AG08395 (cell line): ENCODE measurements at regions not wholly inside any gene's neighbourhood (a gene's known extent, or its start where the extent isn't known, plus 50 kb on each side); places are given as distances from the start of the nearest gene placed in this dataset.

ENCODE experiments used
- DNase-seq: peaks from one replicate; pipeline ENCODE4 v3.0.0; 2012; ENCODE audit warnings: mixed read lengths, low spot score

DNA sequence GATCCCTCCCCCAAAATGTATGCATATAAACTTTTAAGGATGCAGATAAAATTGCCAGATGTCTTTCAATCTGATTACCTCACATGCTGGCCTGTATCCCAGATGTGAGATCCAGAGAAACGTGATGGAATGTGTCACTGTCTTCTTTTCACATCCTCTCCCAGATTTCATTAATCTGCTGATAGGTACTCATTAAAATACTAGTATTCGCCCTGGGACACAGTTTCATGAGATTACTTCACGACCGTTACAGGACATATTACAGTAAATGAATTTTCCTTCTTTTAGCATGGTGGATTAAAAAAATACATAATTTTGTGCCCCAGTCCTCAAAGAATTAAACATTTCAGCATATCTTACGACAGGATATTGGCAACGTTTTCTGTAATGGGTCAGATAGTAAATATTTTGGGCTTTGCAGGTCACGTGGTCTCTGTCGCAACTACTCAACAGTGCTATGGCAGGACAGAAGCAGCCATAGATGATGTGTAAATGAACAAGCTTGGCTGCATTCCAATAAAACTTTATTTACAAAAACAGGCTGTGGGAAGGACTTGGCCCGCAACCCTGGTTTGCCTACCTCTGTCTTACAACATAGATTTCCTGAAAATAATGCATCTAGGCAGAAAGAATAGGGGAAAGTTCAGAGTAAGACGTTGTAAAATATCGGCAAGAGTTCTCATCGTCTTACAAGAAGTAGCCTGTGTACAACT is 156.0 kb upstream of the DIO3 start:
- DNase-seq: no peak

DNA sequence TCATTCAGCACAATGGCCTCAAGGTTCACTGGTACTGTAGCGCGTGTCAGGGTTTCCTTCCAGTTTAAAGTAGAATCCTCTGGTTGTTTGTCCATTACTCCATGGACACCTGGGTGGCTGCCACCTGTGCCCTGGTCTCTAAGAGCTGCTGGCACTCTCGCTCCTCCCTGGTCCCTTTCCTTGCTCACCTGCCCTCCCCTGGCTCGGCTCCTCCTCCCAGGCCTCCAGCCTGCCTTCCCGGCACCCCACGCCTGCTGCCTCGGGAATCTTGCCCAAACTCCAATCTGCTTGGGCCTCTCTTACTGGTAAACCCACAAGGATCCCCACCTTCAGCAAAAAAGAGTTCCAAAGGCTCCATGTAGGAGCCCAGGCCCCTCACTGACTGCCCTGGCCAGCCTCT is 154.4 kb upstream of the DIO3 start:
- DNase-seq: no peak

DNA sequence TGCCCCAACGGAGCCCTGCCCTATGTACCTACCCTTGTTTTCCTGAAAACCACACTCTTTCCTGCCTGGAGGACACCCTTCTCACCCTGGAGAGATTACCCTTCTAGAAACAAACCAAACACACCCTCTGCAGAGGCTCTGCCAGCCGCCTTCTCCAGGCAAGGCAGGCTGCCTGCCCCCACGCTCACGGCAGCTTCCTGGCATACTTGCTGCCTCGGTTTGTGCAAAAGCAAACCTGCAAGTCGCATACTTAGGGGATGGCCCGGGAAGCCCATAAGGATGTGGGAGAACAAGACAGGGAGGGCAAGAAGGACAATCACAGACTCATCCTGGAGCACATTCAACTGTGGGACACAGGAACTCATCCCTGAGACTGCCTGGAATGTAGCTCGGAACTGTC is 154.0 kb upstream of the DIO3 start:
- no peak for DNase-seq

DNA sequence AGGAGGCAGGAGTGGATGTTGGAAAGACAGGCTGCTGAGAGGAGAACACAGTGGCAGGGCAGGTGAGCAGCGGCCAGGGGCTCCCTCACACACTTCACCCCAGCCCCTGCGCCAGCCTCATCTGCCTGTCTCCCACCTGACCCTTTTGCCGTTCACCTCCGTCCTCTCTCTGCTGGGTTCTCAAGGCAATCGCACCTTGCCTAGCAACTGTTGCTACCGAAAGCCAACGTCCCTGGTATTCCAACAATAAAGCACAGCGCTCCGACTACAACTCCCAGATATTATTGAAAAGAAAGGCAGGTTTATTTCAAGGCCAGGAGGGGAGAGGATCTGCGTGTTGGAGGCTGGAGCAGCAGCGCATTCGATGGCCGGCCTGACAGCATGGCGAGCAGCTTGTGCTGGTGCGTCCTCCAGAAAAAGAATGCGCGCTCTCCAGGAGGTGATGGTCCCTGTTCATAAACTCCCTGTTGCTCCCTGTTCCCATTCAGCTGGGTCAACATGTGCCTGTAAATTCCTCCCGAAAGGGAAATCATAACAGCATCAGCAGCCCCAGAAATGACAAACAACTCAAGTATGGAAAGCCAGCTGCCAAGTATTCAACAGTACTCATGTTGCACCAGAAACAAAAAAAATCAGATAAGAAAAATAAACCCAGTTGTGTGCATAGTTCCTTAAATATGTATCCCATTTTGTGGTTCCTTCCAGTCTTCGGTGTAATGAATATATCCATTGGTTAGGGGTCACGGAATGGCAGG is 153.0 kb upstream of the DIO3 start:
- DNase-seq: peak; percentile 50

DNA sequence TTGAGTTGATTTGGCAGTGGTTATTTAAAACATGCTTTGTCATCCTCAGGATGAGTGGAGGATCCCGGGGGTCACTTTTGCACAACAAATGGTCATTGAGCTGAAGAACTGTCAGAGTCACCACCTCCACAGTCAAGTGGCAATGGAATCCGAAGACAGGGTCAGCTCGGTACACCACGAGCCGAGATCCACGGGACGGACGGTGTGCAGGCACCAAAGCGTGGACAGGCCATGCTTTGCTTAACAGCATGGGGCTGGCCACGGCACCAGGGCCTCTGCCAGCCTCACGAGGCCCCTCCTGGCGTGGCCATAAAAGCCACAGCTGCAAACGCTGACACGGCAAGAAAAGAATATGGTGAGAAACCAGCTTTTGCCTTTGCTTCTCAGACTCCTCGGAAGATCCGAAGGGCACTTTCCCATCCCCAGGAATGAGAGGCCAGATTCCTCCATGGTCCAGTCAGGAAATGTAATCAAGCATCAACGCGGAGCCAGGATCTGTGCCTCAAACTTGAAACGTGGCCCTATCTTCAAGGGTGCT is 152.2 kb upstream of the DIO3 start:
- DNase-seq: no peak

DNA sequence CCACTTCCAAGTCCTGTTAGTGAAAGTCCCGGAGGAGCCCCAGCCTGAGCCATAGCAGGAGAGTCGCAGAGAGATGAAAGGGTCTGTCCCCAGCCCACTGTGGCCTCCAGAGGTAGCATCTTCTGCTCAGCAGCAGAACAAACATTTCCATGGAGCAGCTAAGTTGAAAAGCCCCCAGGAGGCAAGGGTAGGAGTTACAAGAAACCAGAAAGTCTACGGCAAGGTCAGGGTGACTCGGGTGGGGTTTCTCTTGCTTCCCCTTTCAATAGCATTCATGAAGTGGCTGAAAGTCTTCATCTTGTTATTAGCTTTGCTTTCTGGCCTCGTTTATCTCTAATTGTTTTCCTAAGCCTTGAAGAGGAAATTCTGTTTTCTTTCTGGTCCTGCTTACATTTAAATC is 151.2 kb upstream of the DIO3 start:
- DNase-seq: no peak

DNA sequence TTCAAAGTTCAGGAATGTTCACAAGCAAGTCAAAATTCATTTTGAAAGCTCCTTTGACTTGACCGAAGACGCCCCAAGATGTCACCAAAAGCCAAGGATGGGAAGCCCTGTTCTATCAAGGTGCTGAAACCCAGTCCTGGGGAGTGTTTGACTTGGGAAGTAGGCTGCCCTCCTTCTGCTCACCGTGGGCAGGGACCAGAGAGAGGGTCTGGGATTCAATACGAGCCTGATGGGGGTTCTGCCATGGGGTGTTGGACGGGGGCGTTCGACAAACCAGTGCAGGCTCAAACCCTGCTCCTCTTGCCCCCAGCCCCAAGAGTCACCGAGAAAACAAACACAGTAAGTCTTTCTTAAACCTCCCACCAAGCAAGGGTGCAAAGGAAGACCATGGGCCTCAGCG is 150.1 kb upstream of the DIO3 start:
- no peak for DNase-seq

DNA sequence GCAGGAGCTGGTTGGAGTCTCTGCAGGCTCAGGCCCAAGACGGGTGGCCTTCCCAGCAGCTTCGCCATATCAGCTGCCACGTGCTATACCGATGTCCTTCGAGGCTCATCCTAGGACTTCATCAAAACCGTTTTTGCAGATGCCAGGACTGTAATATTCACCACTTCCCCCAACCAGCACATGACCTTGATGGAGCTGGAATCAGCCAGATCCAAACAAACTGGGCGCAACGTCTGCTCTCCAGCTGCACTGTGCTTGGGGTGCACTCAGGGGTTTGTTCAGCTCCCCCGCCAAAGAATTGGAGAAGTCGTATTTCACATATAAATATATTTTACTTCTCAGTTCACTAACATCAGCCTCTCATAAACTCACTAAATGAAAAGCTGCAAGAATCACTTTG is 149.5 kb upstream of the DIO3 start:
- DNase-seq: no peak

DNA sequence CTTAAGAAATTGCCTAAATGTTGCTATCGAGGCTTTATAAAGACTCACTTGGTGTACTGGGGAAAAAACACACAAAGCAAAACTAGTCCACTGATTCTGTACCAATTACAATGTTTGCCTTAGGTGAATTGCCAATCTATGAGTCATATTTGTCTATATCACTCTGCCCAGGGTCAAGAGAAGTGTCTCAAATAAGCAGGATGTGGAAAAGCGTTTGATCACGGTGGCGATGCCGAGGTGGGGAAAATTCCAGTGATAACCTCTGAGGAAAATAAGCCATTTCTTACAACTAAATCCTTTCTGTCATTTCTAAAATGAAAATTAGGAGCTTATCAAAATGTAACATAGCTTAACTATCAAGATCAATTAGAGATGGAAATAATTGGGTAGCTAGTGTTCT is 148.6 kb upstream of the DIO3 start:
- DNase-seq: no peak

DNA sequence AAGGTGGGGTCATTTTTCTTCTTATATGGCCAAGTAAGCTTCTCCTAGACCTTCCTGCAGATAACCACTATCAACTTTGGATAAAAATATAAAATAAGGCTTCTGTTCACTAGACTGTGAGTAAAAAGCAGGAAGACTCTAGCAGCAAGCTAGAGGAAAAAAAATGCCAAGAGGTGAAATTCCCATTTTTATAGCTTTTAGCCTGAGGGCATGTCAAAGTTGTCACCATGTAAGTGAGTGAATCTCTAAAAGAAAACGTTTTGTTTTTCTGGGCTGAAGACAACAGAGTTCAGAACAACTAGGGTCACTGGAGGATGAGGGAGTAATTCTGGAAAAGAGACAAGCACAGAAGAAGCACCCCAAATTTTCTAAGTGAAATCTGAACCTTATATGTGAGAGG is 143.9 kb upstream of the DIO3 start:
- DNase-seq: no peak

DNA sequence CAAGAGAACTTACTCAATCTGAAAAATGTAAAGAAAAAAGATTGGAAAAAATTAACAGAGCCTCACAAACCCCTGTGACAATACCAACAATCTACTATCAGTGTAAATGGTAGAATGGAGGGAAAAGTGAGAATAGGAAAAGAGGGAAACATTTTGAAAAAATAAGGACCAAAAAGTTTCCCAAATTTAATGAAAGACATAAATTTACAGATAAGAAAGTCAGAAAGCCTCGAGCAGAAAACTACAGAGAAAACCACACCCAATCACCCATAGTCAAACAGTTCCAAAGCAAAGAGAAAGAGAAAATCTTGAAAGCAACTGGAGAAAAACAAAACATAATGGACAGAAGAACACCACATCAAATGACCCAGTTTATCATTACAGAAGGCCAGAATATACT is 142.7 kb upstream of the DIO3 start:
- no peak for DNase-seq

DNA sequence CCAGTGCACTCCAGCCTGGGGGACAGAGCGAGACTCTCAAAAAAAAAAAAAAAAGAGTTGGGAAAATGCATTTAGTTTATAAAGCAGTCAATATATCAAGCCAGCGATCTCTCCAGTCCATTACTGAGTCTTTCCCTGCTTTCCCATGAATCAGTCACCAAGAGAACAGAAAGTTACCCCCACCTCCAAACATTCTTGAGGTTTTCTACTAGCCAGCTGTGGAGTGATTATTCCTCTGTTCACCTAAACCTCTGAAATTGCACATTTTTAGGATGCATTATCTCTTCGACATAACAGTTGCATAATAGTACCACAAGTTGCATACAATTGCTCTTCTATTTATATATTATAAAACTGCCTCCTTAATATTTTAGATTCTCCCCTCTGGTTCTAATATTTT is 134.8 kb upstream of the DIO3 start:
- no peak for DNase-seq

DNA sequence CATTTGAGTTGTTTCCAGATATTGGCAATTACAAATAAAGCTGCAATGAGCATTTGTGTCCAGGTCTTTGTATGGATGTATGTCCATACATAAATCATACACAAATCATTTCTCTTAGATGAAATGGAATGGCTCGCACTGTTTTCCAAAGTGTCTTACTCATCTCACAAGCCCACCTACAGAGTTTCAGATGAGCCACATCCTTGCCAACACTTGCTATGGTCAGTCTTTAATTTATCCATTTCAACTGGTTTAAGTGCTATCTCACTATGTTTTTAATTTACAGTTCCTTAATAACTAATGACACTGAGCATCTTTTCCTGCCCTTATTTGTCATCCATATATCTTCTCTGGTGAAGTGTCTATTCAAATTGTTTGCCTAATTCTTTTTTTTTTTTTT is 132.9 kb upstream of the DIO3 start:
- no peak for DNase-seq

DNA sequence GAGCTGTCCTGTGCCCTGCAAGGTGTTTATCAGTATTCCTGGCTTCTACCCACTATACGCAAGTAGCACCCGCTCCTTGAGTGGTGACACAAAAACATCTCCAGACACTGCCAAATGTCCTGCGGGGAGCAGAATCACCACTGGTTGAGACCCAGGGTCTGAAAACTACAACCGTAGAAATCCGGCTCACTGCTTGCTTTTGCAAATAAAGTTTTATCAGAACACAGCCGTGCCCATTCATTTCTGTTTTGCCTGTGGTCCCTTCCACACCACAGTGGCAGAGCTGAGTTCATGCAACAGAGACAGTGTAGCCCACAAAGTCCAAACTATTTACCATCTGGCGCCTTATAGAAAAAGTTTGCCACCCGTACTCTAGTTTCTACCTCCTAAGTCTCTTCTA is 125.7 kb upstream of the DIO3 start:
- DNase-seq: no peak

DNA sequence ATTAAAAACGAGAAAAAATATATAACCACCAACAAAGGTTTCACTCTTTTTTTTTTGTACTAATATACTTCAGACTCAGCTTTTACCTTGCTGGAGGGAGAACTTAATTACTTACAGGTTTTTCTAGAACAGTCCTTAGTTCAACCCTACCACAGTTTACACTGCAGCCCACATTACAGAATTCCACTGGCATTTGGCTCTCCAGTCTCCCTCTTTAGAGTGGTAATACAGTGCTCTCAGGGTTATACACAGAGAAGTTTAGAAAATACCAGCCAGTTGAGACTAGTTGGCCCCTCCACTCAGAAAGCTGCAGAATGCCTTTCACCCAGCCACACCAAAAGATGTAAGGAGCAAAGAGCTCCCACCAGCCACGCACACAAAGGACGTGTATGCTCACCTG is 122.3 kb upstream of the DIO3 start:
- no peak for DNase-seq

DNA sequence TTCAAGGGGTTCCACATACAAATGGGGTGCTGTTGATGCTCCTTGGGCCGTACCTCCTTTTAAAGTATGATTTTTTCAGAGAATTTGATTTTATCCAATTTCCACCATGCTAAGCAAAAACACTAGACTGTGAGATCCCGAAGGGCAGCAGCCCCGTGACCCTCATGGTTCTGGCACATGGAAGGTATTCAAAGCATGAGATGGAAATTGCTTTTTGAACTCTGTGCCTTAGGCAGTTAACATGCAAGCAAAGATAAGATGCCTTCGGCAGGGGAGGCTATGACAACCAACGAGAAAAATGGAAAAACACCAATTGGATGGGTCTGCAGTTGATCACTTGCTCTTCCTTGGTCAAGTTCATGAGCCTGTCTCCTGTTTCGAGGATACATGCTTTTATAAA is 120.8 kb upstream of the DIO3 start:
- DNase-seq: no peak

DNA sequence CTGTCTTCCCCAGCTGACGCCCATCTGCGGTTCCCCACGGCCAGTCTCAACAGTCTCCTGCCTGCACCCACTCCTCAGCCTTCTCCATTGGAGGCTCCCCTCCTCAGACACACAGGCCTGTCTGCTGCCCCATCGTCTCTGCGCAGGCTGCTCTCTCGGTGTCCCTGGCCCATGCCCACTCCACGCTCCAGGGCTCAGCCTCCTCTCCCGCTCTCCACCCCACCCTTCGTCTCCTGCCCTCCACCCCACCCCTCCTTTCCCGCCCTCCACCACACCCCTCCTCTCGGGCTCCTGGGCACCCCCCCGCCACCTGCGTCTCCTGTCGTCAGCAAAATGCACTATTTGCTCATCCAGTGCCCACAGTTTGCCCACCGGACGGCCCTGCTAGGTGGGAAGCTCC is 119.6 kb upstream of the DIO3 start:
- no peak for DNase-seq

DNA sequence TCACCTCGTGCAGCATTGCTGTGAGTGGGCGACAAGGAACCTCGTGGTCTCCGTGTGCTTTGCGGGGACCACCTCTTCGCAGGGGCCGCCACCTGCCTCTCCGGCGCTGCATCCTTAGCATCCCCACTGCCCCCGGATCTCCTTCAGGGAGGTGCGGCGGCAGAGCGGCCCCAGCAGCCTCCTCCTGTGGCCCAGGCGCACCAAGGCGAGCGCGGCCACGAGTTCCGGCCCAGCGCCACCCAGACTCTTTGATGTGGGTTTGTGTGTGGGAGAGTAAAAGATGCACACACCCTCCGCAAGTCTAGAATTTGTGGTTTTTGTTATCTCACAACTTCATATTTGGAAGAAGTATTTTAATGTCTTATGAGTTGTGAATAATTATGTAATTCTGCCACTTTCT is 118.8 kb upstream of the DIO3 start:
- no peak for DNase-seq

DNA sequence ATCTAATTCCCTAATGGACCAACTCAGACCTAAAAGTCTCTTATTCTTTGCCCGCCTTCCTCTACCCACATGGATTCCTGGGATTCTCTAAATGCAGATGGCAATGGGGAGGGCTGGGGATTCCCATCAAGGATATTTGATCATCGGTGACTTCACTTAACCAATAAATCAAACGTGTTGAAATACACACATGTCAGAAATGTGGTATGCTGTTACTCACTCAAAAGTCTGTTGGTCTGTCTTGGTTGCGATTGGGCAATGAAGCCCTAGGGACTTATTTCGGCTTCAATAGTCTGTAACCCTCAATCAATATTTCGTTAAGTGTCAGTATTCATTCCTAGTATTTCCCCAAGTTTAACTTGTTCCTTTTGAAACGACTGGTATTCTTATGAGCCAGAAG is 117.2 kb upstream of the DIO3 start:
- peak; percentile 22 for DNase-seq

DNA sequence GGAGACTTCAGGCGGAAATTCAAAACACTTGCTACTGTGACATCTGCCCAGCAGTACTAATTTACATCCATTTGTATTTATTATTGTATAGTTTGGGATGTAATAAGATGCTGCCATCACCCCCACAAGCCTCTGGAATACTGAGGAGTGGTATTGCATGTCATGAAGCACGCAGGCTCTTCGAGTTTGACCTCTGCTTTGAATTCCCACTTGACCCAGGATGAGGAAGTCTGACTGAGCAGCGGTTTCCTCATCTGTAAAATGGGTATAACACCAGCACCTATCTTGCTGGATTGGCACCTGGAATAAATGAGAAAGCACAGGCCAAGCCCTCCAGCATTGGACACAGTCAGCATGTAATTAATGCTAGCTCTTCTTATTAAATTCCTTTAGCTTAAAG is 116.0 kb upstream of the DIO3 start:
- DNase-seq: no peak

DNA sequence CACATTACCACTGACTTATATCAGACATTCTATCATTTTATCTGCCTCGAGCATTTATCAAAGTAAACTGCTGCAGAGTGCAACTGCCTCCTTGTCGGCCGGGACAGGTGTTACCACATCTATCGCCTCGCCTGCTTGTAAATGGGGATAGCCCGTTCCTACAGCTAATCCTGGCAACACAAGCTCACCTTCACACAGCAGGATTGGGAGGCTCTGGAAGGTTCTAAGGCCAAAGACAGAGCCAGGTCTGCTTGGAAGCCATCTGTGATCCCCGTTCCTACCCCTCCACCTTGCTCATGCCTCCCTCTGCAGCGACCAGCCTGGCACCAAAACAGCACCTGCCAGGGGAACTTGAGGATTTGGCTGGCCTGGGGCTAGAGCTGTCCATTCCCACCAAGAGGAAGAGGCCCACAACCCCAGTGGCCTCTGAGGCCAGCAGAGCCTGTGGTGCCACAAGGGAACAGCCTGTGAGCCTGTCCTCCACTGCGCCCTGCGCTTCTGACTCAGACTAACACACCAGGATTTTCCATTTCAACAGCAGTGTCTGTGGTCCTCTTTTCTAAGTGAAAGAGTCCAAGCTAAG is 114.8 kb upstream of the DIO3 start:
- DNase-seq: no peak

DNA sequence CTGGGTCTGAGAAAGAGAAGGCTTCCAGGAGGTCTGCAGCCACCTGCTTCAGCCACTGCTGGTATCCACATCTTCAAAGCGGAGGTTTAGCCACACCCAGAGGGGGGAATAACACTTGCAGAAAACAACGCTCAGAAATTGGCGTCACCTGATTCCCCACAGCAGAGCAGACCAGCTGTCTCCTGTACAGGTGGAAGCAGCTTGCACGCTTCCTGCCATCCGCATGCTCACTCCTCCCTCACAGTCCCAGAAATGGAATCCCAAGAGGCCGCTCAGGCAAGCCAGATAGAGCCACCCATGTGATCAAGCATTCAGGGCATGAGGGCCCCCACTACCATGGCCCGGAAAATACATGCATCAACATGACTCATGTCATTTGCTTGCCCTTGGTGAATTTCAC is 112.2 kb upstream of the DIO3 start:
- no peak for DNase-seq

DNA sequence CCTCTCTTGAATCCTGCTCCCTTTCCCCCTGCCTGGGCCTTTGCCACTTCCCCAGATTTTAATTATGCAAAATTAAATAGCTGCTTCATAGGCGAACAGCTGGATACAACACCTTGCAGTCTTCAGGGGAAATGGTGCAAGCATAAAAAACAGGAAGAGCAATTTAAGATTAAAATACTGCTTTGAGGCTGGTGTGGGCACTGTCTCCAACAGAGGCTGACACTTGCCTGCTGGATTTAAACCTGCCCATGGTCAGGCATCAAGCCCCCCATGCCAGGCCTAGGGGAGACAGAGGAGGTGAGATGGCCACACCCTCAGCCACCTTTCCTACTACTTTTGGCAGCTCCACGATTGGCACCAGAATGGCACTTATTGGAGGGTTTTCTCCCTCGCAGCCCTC is 110.1 kb upstream of the DIO3 start:
- no peak for DNase-seq
